ENCODE measurements at regions not wholly inside any gene's neighbourhood (a gene's known extent, or its start where the extent isn't known, plus 50 kb on each side); places are given as distances from the start of the nearest gene placed in this dataset.

GRCh38 chr6:28807682-28808280 lies 116.0 kb downstream of the TRIM27 start:
- no peak overlapping the region for H3K4me3 ChIP-seq (ENCODE audit: low read length)

GRCh38 chr6:28808383-28808782 lies 115.4 kb downstream of the TRIM27 start:
- TF ChIP-seq EP300 (conservative IDR thresholded peaks at IDR 0.05; ENCODE audit: poor library complexity, severe bottlenecking): no peak
- no peak for TF ChIP-seq RAD21 (conservative IDR thresholded peaks at IDR 0.05)
- TF ChIP-seq SMC3 (conservative IDR thresholded peaks at IDR 0.05; ENCODE audit: poor library complexity): no peak
- no peak for TF ChIP-seq POLR2AphosphoS5 (IDR thresholded peaks at IDR 0.05)
- TF ChIP-seq MXI1 (conservative IDR thresholded peaks at IDR 0.05; ENCODE audit: poor library complexity, severe bottlenecking): no peak
- no peak for TF ChIP-seq TAF1 (IDR thresholded peaks at IDR 0.05; ENCODE audit: low read depth)
- H3K9ac ChIP-seq (ENCODE audit: low read length): no peak overlapping the region
- H3K79me2 ChIP-seq (replicated peaks; ENCODE audit: insufficient read depth, low read length): no peaks in the 10 kb centered on the region
- no peak overlapping the region for H3K27ac ChIP-seq (ENCODE audit: low read length)
- no peak overlapping the region for H3K4me3 ChIP-seq (ENCODE audit: low read length)
- H2AFZ ChIP-seq (ENCODE audit: low read depth, low read length): no peak overlapping the region
- no peaks in the 10 kb centered on the region for H4K20me1 ChIP-seq (ENCODE audit: insufficient read depth)
- no peak overlapping the region for H3K4me2 ChIP-seq (ENCODE audit: low read length)
- peaks cover 97% of the 10 kb centered on the region for H3K27me3 ChIP-seq (ENCODE audit: insufficient read depth, low read depth, low read length)
- H3K36me3 ChIP-seq (ENCODE audit: insufficient read depth, low read length): no peaks in the 10 kb centered on the region
- H3F3A ChIP-seq (ENCODE audit: insufficient read depth, low read length, poor library complexity, severe bottlenecking): no peaks in the 10 kb centered on the region
- H3K9me2 ChIP-seq (ENCODE audit: insufficient read depth, low read length): no peaks in the 10 kb centered on the region
- H3K9me3 ChIP-seq (ENCODE audit: low read length): no peaks in the 10 kb centered on the region

More at GRCh38 chr6:28807682-28808280, 116.0 kb downstream of the TRIM27 start:
- H3K4me2 ChIP-seq (ENCODE audit: low read length): no peak overlapping the region
- H3K27ac ChIP-seq (ENCODE audit: low read length): no peak overlapping the region
- no peak overlapping the region for H3K9ac ChIP-seq (ENCODE audit: low read length)
- no peaks in the 10 kb centered on the region for H3K9me2 ChIP-seq (ENCODE audit: insufficient read depth, low read length)
- no peaks in the 10 kb centered on the region for H3F3A ChIP-seq (ENCODE audit: insufficient read depth, low read length, poor library complexity, severe bottlenecking)
- no peaks in the 10 kb centered on the region for H4K20me1 ChIP-seq (ENCODE audit: insufficient read depth)
- peaks cover 97% of the 10 kb centered on the region for H3K27me3 ChIP-seq (ENCODE audit: insufficient read depth, low read depth, low read length)
- H3K36me3 ChIP-seq (ENCODE audit: insufficient read depth, low read length): no peaks in the 10 kb centered on the region
- no peak overlapping the region for H2AFZ ChIP-seq (ENCODE audit: low read depth, low read length)
- TF ChIP-seq TAF1 (IDR thresholded peaks at IDR 0.05; ENCODE audit: low read depth): no peak
- TF ChIP-seq CTCF (IDR thresholded peaks at IDR 0.05; ENCODE audit: poor library complexity, severe bottlenecking): no peak
- TF ChIP-seq SMC3 (conservative IDR thresholded peaks at IDR 0.05; ENCODE audit: poor library complexity): no peak
- TF ChIP-seq EZH2 (IDR thresholded peaks at IDR 0.05; ENCODE audit: borderline replicate concordance, insufficient read depth, low read length, poor library complexity, severe bottlenecking): no peak
- no peak for TF ChIP-seq EP300 (conservative IDR thresholded peaks at IDR 0.05; ENCODE audit: poor library complexity, severe bottlenecking)
- no peak for TF ChIP-seq REST (IDR thresholded peaks at IDR 0.05; ENCODE audit: borderline replicate concordance)
- no peak for TF ChIP-seq POLR2AphosphoS5 (IDR thresholded peaks at IDR 0.05)
- TF ChIP-seq RAD21 (conservative IDR thresholded peaks at IDR 0.05): no peak
- TF ChIP-seq MXI1 (conservative IDR thresholded peaks at IDR 0.05; ENCODE audit: poor library complexity, severe bottlenecking): no peak
- no peaks in the 10 kb centered on the region for H3K9me3 ChIP-seq (ENCODE audit: low read length)
- no peaks in the 10 kb centered on the region for H3K79me2 ChIP-seq (replicated peaks; ENCODE audit: insufficient read depth, low read length)

All from neural cell (in vitro differentiated cells).